H1 (cell line): ENCODE measurements at regions not wholly inside any gene's neighbourhood (a gene's known extent, or its start where the extent isn't known, plus 50 kb on each side); places are given as distances from the start of the nearest gene placed in this dataset.

Source experiments
- ASH2L ChIP-seq: fragments of 200-600, 300-600 bp; sonication (generic); IDR thresholded peaks from one replicate; pipeline ENCODE4 v1.7.1; 2017; ENCODE audit warnings: low read length
- ATF2 ChIP-seq: IDR thresholded peaks from 2 replicates; pipeline ENCODE4 v1.6.1; 2012; ENCODE audit warnings: low read length, inconsistent platforms

- TF ChIP-seq ASH2L, result no peak
- no peak for TF ChIP-seq ATF2
Measured at GRCh38 chr1:104189207-104189606, 439.5 kb downstream of the AMY1C start (continued).
